ENCODE measurements at regions not wholly inside any gene's neighbourhood (a gene's known extent, or its start where the extent isn't known, plus 50 kb on each side); places are given as distances from the start of the nearest gene placed in this dataset.

GRCh38 chr11:15602047-15602446 lies 487.3 kb downstream of the INSC start:
- TF ChIP-seq POLR2A (IDR thresholded peaks at IDR 0.05; ENCODE audit: low read length) (no peak), GATA1 (IDR thresholded peaks at IDR 0.05; ENCODE audit: low read depth, low read length) (no peak)

Measured in erythroblast (primary cell).